ENCODE measurements at regions not wholly inside any gene's neighbourhood (a gene's known extent, or its start where the extent isn't known, plus 50 kb on each side); places are given as distances from the start of the nearest gene placed in this dataset.

GRCh38 chr18:28903306-28903705 lies 726.4 kb upstream of the CDH2 start:
- Histone ChIP-seq H3K27ac (no peak overlapping the region), H3K27me3 (no peaks in the 10 kb centered on the region), H3K4me1 (no peaks in the 10 kb centered on the region), H3K36me3 (no peaks in the 10 kb centered on the region), H3K4me3 (no peak overlapping the region), H3K9me3 (no peaks in the 10 kb centered on the region)
- 50 to 75% methylated on average over 1 of the region's 1 CpG for WGBS, 2 donors (ENCODE audit: low coverage in 1 of 2)
- TF ChIP-seq CTCF (IDR thresholded peaks at IDR 0.05) (no peak), POLR2AphosphoS5 (IDR thresholded peaks at IDR 0.05) (no peak), POLR2A (IDR thresholded peaks at IDR 0.05) (no peak), EP300 (IDR thresholded peaks at IDR 0.05) (no peak)
- no peak for ATAC-seq

- no peaks in the 10 kb centered on the region for H3K4me1 ChIP-seq
- peaks cover 0 to 3% (median 0%) of the 10 kb centered on the region in 3 donors for H3K9me3 ChIP-seq
- no peak for ATAC-seq
- H3K4me3 ChIP-seq: no peak overlapping the region
- WGBS, 2 donors (ENCODE audit: low coverage in 1 of 2): 31 to 58% methylated on average over 3 of the region's 3 CpGs
- H3K27ac ChIP-seq: no peak overlapping the region
- no peaks in the 10 kb centered on the region for H3K36me3 ChIP-seq
- no peaks in the 10 kb centered on the region for H3K27me3 ChIP-seq
- TF ChIP-seq POLR2A (IDR thresholded peaks at IDR 0.05): no peak
- no peak for TF ChIP-seq EP300 (IDR thresholded peaks at IDR 0.05)
- no peak for TF ChIP-seq POLR2AphosphoS5 (IDR thresholded peaks at IDR 0.05)
Observed at GRCh38 chr18:28890791-28891190, 713.9 kb upstream of the CDH2 start.

- Histone ChIP-seq H3K4me3 (no peak overlapping the region), H3K36me3 (no peaks in the 10 kb centered on the region), H3K4me1 (no peaks in the 10 kb centered on the region), H3K27ac (no peak overlapping the region), H3K9me3 (peaks cover 0 to 3% (median 0%) of the 10 kb centered on the region in 3 donors), H3K27me3 (no peaks in the 10 kb centered on the region)
- ATAC-seq: no peak
- WGBS, 2 donors (ENCODE audit: low coverage in 1 of 2): 86% methylated on average over 1 of the region's 1 CpG; no CpG with 5 or more reads in 1 of the 2 donors
- TF ChIP-seq EP300 (IDR thresholded peaks at IDR 0.05): no peak
- TF ChIP-seq POLR2AphosphoS5 (IDR thresholded peaks at IDR 0.05): no peak
- no peak for TF ChIP-seq CTCF (IDR thresholded peaks at IDR 0.05)
- TF ChIP-seq POLR2A (IDR thresholded peaks at IDR 0.05): no peak
Observed at GRCh38 chr18:28884304-28884703, 707.4 kb upstream of the CDH2 start.

- Histone ChIP-seq H3K4me3 (no peak overlapping the region), H3K27me3 (no peaks in the 10 kb centered on the region), H3K27ac (no peak overlapping the region), H3K4me1 (no peaks in the 10 kb centered on the region), H3K9me3 (no peaks in the 10 kb centered on the region), H3K36me3 (no peaks in the 10 kb centered on the region)
- TF ChIP-seq CTCF (IDR thresholded peaks at IDR 0.05) (no peak), POLR2AphosphoS5 (IDR thresholded peaks at IDR 0.05) (no peak), POLR2A (IDR thresholded peaks at IDR 0.05) (no peak), EP300 (IDR thresholded peaks at IDR 0.05) (no peak)
- ATAC-seq: no peak
- WGBS, 2 donors (ENCODE audit: low coverage in 1 of 2): 81 to 87% methylated on average over 3 to 4 of the region's 4 CpGs
Observed at GRCh38 chr18:28880856-28881255, 703.9 kb upstream of the CDH2 start.

- no peak overlapping the region for H3K27ac ChIP-seq
- no peaks in the 10 kb centered on the region for H3K27me3 ChIP-seq
- no peaks in the 10 kb centered on the region for H3K36me3 ChIP-seq
- no peak overlapping the region for H3K4me3 ChIP-seq
- H3K9me3 ChIP-seq: no peaks in the 10 kb centered on the region
- no peaks in the 10 kb centered on the region for H3K4me1 ChIP-seq
- TF ChIP-seq EP300 (IDR thresholded peaks at IDR 0.05): no peak
- no peak for TF ChIP-seq POLR2A (IDR thresholded peaks at IDR 0.05)
- no peak for TF ChIP-seq POLR2AphosphoS5 (IDR thresholded peaks at IDR 0.05)
- TF ChIP-seq CTCF (IDR thresholded peaks at IDR 0.05): no peak
- 62 to 70% methylated on average over 1 of the region's 1 CpG for WGBS, 2 donors (ENCODE audit: low coverage in 1 of 2)
- ATAC-seq: no peak
Observed at GRCh38 chr18:28875059-28875458, 698.1 kb upstream of the CDH2 start.
